ENCODE measurements at regions not wholly inside any gene's neighbourhood (a gene's known extent, or its start where the extent isn't known, plus 50 kb on each side); places are given as distances from the start of the nearest gene placed in this dataset.

DNA sequence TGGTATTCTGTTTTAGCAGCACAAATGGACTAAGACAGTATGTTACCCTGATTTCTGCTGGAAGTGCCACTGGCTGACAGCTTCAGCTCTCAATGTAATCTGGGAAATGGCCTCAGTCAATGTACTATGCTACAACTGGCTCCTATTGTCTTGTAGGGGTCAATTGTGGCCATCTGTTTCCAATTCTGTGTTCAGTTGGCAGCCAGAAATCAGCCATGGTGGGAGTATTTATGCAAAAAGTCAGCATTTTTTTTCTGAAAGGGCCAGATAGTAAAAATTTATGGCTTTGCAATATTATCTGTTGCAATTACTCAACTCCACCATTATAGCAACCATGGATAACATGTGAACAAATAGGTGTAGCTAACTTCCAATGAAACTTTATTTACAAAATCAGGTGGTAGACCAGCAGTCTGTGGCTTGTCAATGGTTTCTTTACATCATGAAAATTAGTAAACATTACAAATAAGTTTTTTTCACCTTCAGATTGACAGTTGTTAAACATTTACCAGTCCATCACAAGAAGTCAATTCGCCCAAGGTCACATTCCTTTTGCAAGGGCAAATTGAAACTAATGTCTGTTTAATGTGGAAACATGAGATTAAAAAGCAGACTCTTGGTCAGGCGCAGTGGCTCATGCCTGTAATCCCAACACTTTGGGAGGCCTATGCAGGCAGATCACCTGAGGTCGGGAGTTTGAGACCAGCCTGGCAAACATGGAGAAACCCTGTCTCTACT is 58.3 kb upstream of the TSHZ2 start:
- Histone ChIP-seq H3K4me3 (ENCODE audit: low read depth in 1 of 3, low read length in 3 of 3) (no peak overlapping the region), H3K9me3 (ENCODE audit: control insufficient read depth in 4 of 4, low read length in 3 of 4) (peaks cover 0 to 22% (median 9%) of the 10 kb centered on the region in 4 donors), H3K27ac (ENCODE audit: low read depth in 1 of 2, low read length in 2 of 2) (no peak overlapping the region), H3K27me3 (ENCODE audit: control insufficient read depth in 4 of 4, insufficient read depth in 4 of 4, low read length in 3 of 4) (no peaks in the 10 kb centered on the region), H3K9ac (ENCODE audit: low read depth in 1 of 2, low read length in 2 of 2) (no peak overlapping the region), H3K36me3 (ENCODE audit: control insufficient read depth in 4 of 4, insufficient read depth in 3 of 4, low read depth in 1 of 4, low read length in 3 of 4) (no peaks in the 10 kb centered on the region), H3K4me1 (ENCODE audit: control insufficient read depth in 4 of 4, insufficient read depth in 4 of 4, low read length in 3 of 4) (peaks cover 0 to 9% (median 0%) of the 10 kb centered on the region in 4 donors)
- DNase-seq (ENCODE audit: low spot score), result no peak
- TF ChIP-seq, protein P1, sequence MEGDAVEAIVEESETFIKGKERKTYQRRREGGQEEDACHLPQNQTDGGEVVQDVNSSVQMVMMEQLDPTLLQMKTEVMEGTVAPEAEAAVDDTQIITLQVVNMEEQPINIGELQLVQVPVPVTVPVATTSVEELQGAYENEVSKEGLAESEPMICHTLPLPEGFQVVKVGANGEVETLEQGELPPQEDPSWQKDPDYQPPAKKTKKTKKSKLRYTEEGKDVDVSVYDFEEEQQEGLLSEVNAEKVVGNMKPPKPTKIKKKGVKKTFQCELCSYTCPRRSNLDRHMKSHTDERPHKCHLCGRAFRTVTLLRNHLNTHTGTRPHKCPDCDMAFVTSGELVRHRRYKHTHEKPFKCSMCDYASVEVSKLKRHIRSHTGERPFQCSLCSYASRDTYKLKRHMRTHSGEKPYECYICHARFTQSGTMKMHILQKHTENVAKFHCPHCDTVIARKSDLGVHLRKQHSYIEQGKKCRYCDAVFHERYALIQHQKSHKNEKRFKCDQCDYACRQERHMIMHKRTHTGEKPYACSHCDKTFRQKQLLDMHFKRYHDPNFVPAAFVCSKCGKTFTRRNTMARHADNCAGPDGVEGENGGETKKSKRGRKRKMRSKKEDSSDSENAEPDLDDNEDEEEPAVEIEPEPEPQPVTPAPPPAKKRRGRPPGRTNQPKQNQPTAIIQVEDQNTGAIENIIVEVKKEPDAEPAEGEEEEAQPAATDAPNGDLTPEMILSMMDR (IDR thresholded peaks at IDR 0.05; ENCODE audit: low read depth, low read length, missing input control), result no peak
- TF ChIP-seq GABPA (IDR thresholded peaks at IDR 0.05 in 1 of 2, conservative IDR thresholded peaks at IDR 0.05 in 1 of 2), result no peak
- TF ChIP-seq JUND (IDR thresholded peaks at IDR 0.05), result no peak
- TF ChIP-seq RXRA (IDR thresholded peaks at IDR 0.05), result peak in 1 of 2 donors; percentile 12
- TF ChIP-seq, protein P2, sequence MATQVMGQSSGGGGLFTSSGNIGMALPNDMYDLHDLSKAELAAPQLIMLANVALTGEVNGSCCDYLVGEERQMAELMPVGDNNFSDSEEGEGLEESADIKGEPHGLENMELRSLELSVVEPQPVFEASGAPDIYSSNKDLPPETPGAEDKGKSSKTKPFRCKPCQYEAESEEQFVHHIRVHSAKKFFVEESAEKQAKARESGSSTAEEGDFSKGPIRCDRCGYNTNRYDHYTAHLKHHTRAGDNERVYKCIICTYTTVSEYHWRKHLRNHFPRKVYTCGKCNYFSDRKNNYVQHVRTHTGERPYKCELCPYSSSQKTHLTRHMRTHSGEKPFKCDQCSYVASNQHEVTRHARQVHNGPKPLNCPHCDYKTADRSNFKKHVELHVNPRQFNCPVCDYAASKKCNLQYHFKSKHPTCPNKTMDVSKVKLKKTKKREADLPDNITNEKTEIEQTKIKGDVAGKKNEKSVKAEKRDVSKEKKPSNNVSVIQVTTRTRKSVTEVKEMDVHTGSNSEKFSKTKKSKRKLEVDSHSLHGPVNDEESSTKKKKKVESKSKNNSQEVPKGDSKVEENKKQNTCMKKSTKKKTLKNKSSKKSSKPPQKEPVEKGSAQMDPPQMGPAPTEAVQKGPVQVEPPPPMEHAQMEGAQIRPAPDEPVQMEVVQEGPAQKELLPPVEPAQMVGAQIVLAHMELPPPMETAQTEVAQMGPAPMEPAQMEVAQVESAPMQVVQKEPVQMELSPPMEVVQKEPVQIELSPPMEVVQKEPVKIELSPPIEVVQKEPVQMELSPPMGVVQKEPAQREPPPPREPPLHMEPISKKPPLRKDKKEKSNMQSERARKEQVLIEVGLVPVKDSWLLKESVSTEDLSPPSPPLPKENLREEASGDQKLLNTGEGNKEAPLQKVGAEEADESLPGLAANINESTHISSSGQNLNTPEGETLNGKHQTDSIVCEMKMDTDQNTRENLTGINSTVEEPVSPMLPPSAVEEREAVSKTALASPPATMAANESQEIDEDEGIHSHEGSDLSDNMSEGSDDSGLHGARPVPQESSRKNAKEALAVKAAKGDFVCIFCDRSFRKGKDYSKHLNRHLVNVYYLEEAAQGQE (IDR thresholded peaks at IDR 0.05), result no peak
- TF ChIP-seq EGR1 (IDR thresholded peaks at IDR 0.05; ENCODE audit: low read depth in 2 of 2), result no peak
- WGBS, result 41% methylated on average over 3 of the region's 3 CpGs

DNA sequence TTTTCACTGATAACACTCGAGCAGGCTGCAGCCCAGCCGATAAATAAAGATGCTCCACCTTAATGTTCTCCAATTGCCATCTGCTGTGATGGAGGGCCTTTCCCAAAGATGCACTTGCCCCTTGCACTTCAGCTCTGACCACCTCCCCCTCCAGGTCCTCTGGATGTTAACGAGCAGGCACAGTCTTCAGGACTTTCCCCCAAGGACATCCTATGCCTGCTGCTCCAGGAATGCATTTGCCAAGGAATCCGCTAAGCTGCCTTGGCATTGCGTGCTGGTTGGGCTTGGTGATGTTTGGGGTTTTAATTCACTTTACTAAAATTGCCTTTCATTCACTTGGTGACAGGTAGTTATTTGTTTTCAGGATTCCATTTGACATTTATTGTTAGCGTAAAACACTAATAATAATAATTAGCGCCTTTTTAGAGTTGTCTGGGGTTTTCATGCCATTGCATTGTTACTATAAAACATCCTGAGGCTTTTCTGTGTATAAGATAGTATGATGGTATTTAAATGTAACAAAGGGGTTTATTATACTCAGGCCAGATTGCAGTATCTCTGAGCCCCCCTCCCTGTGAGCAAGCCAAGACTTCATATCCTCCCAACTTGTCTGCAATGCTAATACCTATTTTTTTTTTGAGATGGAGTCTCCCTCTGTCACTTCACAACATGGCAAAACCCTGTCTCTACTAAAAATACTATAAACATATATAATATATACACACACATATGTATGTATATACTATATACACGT is 66.7 kb upstream of the TSHZ2 start:
- 84% methylated on average over 8 of the region's 8 CpGs for WGBS
- H3K36me3 ChIP-seq (ENCODE audit: control insufficient read depth in 4 of 4, insufficient read depth in 3 of 4, low read depth in 1 of 4, low read length in 3 of 4), result no peaks in the 10 kb centered on the region
- TF ChIP-seq, protein P3, sequence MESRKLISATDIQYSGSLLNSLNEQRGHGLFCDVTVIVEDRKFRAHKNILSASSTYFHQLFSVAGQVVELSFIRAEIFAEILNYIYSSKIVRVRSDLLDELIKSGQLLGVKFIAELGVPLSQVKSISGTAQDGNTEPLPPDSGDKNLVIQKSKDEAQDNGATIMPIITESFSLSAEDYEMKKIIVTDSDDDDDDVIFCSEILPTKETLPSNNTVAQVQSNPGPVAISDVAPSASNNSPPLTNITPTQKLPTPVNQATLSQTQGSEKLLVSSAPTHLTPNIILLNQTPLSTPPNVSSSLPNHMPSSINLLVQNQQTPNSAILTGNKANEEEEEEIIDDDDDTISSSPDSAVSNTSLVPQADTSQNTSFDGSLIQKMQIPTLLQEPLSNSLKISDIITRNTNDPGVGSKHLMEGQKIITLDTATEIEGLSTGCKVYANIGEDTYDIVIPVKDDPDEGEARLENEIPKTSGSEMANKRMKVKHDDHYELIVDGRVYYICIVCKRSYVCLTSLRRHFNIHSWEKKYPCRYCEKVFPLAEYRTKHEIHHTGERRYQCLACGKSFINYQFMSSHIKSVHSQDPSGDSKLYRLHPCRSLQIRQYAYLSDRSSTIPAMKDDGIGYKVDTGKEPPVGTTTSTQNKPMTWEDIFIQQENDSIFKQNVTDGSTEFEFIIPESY (IDR thresholded peaks at IDR 0.05), result no peak
- TF ChIP-seq, protein P4, sequence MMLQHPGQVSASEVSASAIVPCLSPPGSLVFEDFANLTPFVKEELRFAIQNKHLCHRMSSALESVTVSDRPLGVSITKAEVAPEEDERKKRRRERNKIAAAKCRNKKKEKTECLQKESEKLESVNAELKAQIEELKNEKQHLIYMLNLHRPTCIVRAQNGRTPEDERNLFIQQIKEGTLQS (IDR thresholded peaks at IDR 0.05), result no peak
- TF ChIP-seq SP1 (IDR thresholded peaks at IDR 0.05) (no peak), GABPA (IDR thresholded peaks at IDR 0.05 in 1 of 2, conservative IDR thresholded peaks at IDR 0.05 in 1 of 2) (no peak), FOXA1 (IDR thresholded peaks at IDR 0.05) (no peak)
- H3K4me3 ChIP-seq (ENCODE audit: low read depth in 1 of 3, low read length in 3 of 3), result no peak overlapping the region
- H3K27me3 ChIP-seq (ENCODE audit: control insufficient read depth in 4 of 4, insufficient read depth in 4 of 4, low read length in 3 of 4), result no peaks in the 10 kb centered on the region
- H3K27ac ChIP-seq (ENCODE audit: low read depth in 1 of 2, low read length in 2 of 2), result no peak overlapping the region
- no peaks in the 10 kb centered on the region for H3K9me3 ChIP-seq (ENCODE audit: control insufficient read depth in 4 of 4, low read length in 3 of 4)
- no peak for DNase-seq (ENCODE audit: low spot score)
- H3K4me1 ChIP-seq (ENCODE audit: control insufficient read depth in 4 of 4, insufficient read depth in 4 of 4, low read length in 3 of 4), result no peaks in the 10 kb centered on the region
- H3K9ac ChIP-seq (ENCODE audit: low read depth in 1 of 2, low read length in 2 of 2), result no peak overlapping the region
